EL (cell line): ENCODE measurements at regions not wholly inside any gene's neighbourhood (a gene's known extent, or its start where the extent isn't known, plus 50 kb on each side); places are given as distances from the start of the nearest gene placed in this dataset.

ENCODE experiments used
- DNase-seq: peaks from one replicate; pipeline ENCODE4 v3.0.0-alpha.2; 2016

- DNase-seq = no peak
Observed at GRCh38 chr6:100944644-100945043, 63.5 kb upstream of the ASCC3 start.

DNA sequence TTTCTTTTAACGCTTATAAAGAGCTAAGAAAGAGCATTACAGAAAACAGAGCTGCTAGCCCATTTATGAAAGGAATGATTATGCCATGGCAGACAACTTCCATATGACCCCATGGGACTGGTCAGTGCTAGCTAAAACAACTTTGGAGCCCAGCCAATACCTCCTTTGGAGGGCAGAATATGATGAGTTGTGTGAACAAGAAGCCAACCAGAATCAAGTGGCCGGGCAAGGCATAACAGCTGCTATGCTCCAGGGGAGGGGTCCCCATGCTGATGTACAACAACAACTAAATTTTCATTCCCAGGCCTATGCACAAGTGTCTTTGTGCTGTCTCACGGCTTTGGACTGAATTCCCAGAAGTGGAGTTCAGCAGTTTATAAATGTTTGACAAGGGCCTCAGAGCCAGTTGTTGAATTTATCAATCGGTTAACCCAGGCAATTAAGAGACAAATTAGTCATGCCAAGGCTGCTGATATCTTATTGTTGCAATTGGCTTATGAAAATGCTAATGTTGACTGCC is 65.0 kb upstream of the ASCC3 start:
- no peak for DNase-seq

DNA sequence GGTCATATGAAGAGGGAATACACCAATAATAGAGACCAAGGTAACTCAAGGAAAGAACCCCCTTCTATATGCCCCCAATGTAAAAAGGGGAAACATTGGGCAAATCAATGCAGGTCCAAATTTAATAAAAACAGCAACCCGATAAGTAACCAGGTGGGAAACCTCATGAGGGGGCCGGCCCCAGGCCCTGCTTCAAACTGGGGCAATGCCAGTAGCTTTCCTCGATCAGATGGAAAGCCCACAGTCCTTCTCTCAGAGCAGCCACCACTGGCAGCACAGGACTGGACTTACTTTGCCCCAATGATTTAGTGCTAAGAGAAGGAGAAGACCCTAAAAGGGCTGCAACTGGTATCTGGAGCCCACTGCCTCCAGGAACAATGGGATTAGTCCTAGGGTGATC is 65.6 kb upstream of the ASCC3 start:
- DNase-seq = no peak

- DNase-seq = peak; percentile 70
Observed at GRCh38 chr6:100948381-100949133, 67.4 kb upstream of the ASCC3 start.

GRCh38 chr6:100952006-100952405 is 70.9 kb upstream of the ASCC3 start:
- DNase-seq = no peak

- no peak for DNase-seq
Observed at GRCh38 chr6:100959280-100959679, 78.2 kb upstream of the ASCC3 start.

DNA sequence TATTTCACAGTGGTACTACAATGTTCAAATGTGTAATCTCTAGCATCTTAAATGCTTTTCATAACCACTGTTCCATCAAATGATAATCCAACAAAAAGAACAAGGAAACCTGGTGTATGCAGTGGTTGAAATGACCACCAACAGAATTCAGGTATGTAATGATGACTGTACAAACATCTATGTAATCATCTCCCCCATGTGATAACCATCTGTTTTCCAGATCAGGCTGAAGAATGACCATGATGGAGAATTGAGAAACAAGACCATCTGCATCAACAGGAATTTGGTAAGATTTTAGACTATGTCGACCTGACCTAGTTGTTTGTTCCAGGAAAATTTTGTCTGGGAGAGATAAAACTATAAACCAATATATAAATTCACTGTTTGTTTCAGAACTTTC is 81.3 kb upstream of the ASCC3 start:
- no peak for DNase-seq

DNA sequence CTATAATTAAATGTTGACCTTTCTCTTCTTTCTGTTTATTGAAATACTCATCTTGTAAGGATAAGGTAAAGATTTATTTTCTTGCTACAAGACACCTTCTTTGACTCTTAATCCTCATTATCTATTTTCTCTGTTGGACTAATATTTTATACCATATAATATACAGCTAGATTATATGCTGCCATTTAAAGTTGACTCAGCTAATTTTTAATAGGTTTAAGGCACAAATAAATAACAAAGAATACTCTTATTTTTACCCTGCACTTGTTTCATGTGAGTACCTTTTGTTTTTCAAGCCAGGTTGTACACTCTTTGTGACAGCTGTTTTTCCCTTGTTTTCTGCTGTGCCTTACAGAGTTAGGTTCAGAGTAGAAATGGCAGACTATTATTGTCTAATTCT is 83.9 kb upstream of the ASCC3 start:
- no peak for DNase-seq

- no peak for DNase-seq
Observed at GRCh38 chr6:100968949-100969348, 87.8 kb upstream of the ASCC3 start.

GRCh38 chr6:100979267-100979666 is 98.1 kb upstream of the ASCC3 start:
- no peak for DNase-seq

- DNase-seq = no peak
Observed at GRCh38 chr6:100980949-100981348, 99.8 kb upstream of the ASCC3 start.

- DNase-seq = no peak
Observed at GRCh38 chr6:100986921-100987320, 105.8 kb upstream of the ASCC3 start.

DNA sequence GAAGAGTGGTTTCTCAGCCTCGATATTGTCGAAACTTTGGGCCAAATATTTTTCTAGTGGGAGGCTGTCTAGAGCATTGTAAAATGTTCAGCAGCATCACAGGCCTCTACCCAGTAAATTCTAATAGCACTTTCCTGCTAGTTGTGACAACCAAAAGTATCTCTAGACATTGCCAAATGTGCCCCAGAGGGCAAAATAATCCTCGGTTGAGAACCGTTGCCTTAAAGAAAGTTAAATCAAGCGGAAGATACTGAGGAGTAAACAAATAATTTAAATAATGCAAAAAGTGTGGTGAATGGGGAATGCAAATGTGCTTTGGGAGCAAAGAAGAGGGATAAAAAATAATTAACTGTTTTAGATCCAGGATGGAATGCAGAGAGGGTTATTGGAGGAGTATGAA is 106.4 kb upstream of the ASCC3 start:
- no peak for DNase-seq

DNA sequence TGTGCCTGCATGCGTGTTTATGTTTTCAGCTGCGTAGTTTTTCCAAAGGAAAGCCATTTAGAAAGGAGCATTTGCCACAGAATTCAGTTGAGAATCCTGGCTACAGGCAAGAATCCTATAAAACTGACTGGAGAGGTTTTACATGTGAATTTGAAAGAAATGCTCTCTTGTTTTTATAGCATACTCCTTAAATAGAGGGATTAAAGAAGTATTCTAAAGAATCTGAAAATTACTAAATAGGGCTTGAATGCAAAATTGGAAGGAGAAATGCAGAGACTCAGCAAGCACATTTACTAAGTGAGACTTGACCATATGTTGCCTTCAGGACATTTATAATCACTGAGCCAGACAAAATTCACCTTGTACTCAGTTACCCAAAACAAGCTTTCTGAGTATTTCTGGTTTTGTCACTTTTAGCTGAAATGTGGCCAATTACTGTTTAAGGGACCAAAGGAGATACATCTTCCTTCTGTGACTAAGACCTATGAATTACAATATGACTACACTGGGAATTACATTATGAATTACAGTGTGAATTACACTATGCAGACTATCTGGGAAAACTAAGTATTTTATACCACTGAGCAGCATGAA is 107.4 kb upstream of the ASCC3 start:
- no peak for DNase-seq

- no peak for DNase-seq
Observed at GRCh38 chr6:100990070-100990469, 108.9 kb upstream of the ASCC3 start.

- DNase-seq = no peak
Observed at GRCh38 chr6:100996409-100996808, 115.3 kb upstream of the ASCC3 start.

DNA sequence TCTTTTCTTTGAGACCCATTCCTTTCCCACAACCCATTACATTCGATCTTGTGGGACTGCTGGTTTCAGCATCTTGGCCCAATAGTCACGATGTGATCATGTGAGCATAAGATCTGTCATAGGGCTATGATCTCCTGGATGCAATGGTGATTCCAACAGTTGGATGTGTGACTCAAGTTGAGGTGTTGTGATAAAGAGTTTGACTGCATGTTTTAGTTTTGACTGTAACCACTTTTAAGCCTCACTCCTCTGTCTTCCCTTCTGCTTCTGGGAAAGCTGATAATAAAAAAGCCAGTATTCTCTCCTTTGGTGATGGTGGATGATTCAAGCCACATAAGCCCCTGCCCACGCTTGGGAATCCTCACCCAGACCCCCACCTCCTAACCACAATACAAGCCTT is 117.0 kb upstream of the ASCC3 start:
- peak; percentile 33 for DNase-seq

- no peak for DNase-seq
Observed at GRCh38 chr6:100999034-100999597, 118.0 kb upstream of the ASCC3 start.

GRCh38 chr6:101000341-101000740 is 119.2 kb upstream of the ASCC3 start:
- no peak for DNase-seq

DNA sequence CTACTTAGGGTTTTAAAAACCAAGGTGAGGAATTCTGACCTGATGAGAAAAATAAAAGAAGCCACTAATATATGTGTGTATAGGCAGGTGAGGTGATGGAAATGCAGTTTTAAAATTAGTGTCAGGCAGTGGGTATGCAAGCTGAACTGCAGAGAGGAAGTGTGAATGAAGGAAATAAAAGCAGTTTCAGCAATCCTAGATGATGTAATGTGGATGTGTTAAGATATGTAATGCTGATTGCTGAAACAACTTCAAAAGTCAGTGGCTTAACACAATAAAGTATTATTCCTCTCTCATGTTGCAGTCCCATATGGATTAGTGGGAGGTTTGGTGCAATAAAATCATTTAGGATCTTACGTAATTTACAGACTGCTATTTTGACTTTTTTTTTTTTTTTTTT is 119.9 kb upstream of the ASCC3 start:
- DNase-seq = no peak

- no peak for DNase-seq
Observed at GRCh38 chr6:101001607-101002006, 120.5 kb upstream of the ASCC3 start.

DNA sequence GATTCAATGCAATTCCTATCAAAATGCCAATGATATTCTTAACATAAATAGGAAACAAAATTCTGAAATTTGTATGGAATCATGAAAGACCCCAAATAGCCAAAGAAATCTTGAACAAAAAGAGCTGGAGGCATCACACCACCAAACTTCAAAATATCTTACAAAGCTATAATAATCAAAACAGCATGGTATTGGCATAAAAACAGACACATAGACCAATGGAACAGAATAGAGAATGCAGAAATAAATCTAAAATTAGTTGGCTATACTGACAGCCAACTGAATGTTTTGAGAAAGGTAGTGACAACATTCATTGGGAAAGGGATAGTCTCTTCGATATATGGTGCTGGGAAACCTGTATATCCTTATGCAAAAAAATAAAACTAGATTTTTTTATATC is 121.9 kb upstream of the ASCC3 start:
- no peak for DNase-seq

- peak; percentile 25 for DNase-seq
Observed at GRCh38 chr6:101011186-101011585, 130.1 kb upstream of the ASCC3 start.

DNA sequence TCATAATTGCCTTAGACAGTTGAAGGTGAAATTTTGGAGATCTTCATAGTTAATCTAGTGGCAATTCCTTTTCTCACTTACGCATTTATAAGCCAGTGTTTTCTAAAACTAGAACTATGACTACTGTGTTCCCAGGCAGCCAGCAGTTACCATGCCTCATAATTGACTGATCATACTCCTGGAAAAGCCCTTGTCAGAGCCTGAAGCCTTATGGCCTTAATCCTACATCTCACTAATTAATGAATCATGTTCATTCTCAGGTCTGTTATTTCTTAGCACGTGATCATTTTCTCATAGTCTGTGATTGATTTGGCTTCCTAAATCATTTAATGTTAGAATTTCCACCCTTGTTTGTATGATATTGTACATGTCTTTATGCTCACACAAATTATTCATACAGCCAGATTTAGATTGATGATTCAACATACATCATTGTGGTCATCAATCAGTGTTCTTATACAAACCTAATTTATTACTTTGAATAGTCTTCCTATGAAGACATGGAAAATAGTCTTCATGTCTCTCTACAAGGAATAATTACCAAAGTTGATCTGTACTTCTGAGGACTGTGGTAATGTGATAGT is 132.6 kb upstream of the ASCC3 start:
- DNase-seq = no peak
